ENCODE measurements at regions not wholly inside any gene's neighbourhood (a gene's known extent, or its start where the extent isn't known, plus 50 kb on each side); places are given as distances from the start of the nearest gene placed in this dataset.

- TF ChIP-seq, protein P1, sequence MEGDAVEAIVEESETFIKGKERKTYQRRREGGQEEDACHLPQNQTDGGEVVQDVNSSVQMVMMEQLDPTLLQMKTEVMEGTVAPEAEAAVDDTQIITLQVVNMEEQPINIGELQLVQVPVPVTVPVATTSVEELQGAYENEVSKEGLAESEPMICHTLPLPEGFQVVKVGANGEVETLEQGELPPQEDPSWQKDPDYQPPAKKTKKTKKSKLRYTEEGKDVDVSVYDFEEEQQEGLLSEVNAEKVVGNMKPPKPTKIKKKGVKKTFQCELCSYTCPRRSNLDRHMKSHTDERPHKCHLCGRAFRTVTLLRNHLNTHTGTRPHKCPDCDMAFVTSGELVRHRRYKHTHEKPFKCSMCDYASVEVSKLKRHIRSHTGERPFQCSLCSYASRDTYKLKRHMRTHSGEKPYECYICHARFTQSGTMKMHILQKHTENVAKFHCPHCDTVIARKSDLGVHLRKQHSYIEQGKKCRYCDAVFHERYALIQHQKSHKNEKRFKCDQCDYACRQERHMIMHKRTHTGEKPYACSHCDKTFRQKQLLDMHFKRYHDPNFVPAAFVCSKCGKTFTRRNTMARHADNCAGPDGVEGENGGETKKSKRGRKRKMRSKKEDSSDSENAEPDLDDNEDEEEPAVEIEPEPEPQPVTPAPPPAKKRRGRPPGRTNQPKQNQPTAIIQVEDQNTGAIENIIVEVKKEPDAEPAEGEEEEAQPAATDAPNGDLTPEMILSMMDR (IDR thresholded peaks at IDR 0.05) = no peak
- Mint-ChIP-seq H3K36me3 (ENCODE audit: low read depth) (no peaks in the 10 kb centered on the region), H3K4me3 (no peak overlapping the region), H3K27me3 (ENCODE audit: low read depth, poor library complexity) (no peaks in the 10 kb centered on the region), H3K27ac (no peak overlapping the region), H3K4me1 (no peaks in the 10 kb centered on the region), H3K9me3 (no peaks in the 10 kb centered on the region)
- DNase-seq = no peak
Observed at GRCh38 chr2:193929131-193929530, 1727.9 kb upstream of the SLC39A10 start.

- TF ChIP-seq, protein P1 (IDR thresholded peaks at IDR 0.05) = no peak
- no peaks in the 10 kb centered on the region for H3K27me3 Mint-ChIP-seq (ENCODE audit: low read depth, poor library complexity)
- H3K36me3 Mint-ChIP-seq (ENCODE audit: low read depth) = no peaks in the 10 kb centered on the region
- no peak overlapping the region for H3K4me3 Mint-ChIP-seq
- H3K27ac Mint-ChIP-seq = no peak overlapping the region
- no peaks in the 10 kb centered on the region for H3K9me3 Mint-ChIP-seq
- no peak for DNase-seq
- H3K4me1 Mint-ChIP-seq = no peaks in the 10 kb centered on the region
Observed at GRCh38 chr2:193907561-193907960, 1712.8 kb upstream of the TMEFF2 start.

DNA sequence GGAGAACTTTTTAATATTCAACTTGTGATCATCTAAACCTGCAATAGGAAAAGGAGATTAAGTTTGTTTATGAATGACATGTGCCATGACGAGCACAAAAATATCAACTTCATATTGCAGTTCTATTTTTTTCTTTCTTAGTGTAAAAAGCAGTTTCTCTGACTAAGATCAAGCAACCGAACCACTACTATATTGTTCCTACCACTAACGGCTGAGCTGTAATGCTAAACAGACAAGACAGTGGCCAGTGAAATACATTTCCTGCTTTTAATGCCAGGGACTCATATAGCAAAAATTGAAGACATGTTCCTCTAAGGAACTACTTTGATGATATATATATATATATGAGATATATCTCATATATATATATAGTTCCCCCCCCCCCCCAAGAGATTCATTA is 1705.6 kb upstream of the TMEFF2 start:
- Mint-ChIP-seq H3K9me3 (no peaks in the 10 kb centered on the region), H3K27ac (no peak overlapping the region), H3K27me3 (ENCODE audit: low read depth, poor library complexity) (no peaks in the 10 kb centered on the region), H3K36me3 (ENCODE audit: low read depth) (no peaks in the 10 kb centered on the region), H3K4me3 (no peak overlapping the region), H3K4me1 (peaks cover 4% of the 10 kb centered on the region)
- TF ChIP-seq, protein P1 (IDR thresholded peaks at IDR 0.05) = no peak
- DNase-seq = no peak

DNA sequence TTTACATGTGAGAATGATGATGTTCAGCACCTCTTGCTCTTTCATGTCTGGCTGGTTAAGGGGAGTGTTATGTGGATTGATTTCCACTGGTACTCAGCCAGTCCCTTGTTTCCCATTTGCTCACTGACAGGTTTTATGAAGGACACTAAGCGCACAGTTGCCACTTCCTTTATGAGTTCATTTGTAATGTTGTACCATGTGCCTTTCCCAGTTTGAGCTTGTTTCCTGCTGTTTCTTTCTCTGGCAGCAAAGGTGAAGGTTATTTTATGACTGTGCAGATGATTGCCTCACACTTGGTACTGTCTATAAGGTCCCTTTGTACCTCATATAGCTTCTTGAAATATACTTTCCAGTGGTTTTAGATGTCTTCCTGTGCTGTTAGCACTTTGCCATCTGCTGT is 1700.5 kb upstream of the TMEFF2 start:
- Mint-ChIP-seq H3K27ac (no peak overlapping the region), H3K27me3 (ENCODE audit: low read depth, poor library complexity) (no peaks in the 10 kb centered on the region), H3K36me3 (ENCODE audit: low read depth) (no peaks in the 10 kb centered on the region), H3K4me1 (peaks cover 9% of the 10 kb centered on the region), H3K9me3 (no peaks in the 10 kb centered on the region), H3K4me3 (no peak overlapping the region)
- DNase-seq = no peak
- TF ChIP-seq, protein P1 (IDR thresholded peaks at IDR 0.05) = no peak

DNA sequence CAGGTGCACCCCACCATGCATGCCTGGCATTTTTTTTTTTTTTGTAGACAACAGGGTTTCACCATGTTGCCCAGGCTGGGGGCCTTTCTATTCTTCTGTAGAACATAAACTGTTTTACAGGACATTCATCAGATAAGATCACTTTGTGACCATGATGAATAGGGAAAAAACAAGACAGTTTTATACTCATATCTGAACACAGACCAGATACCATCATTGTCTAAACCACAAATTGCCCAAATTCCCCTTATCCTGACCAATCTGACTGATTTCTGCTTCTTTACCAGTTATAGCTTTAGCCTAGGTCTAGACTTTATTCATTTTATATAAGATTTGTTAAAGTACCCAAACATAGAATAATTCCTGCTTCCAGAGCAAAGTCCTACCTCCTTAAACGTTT is 1699.3 kb upstream of the TMEFF2 start:
- no peaks in the 10 kb centered on the region for H3K27me3 Mint-ChIP-seq (ENCODE audit: low read depth, poor library complexity)
- H3K36me3 Mint-ChIP-seq (ENCODE audit: low read depth) = no peaks in the 10 kb centered on the region
- H3K9me3 Mint-ChIP-seq = no peaks in the 10 kb centered on the region
- TF ChIP-seq, protein P1 (IDR thresholded peaks at IDR 0.05) = no peak
- no peak for DNase-seq
- H3K4me1 Mint-ChIP-seq = peaks cover 9% of the 10 kb centered on the region
- no peak overlapping the region for H3K27ac Mint-ChIP-seq
- H3K4me3 Mint-ChIP-seq = no peak overlapping the region

- no peaks in the 10 kb centered on the region for H3K9me3 Mint-ChIP-seq
- no peak overlapping the region for H3K27ac Mint-ChIP-seq
- peaks cover 9% of the 10 kb centered on the region for H3K4me1 Mint-ChIP-seq
- H3K27me3 Mint-ChIP-seq (ENCODE audit: low read depth, poor library complexity) = no peaks in the 10 kb centered on the region
- H3K4me3 Mint-ChIP-seq = no peak overlapping the region
- TF ChIP-seq, protein P1 (IDR thresholded peaks at IDR 0.05) = no peak
- no peaks in the 10 kb centered on the region for H3K36me3 Mint-ChIP-seq (ENCODE audit: low read depth)
- no peak for DNase-seq
Observed at GRCh38 chr2:193891023-193891422, 1696.3 kb upstream of the TMEFF2 start.
